ENCODE measurements at regions not wholly inside any gene's neighbourhood (a gene's known extent, or its start where the extent isn't known, plus 50 kb on each side); places are given as distances from the start of the nearest gene placed in this dataset.

DNA sequence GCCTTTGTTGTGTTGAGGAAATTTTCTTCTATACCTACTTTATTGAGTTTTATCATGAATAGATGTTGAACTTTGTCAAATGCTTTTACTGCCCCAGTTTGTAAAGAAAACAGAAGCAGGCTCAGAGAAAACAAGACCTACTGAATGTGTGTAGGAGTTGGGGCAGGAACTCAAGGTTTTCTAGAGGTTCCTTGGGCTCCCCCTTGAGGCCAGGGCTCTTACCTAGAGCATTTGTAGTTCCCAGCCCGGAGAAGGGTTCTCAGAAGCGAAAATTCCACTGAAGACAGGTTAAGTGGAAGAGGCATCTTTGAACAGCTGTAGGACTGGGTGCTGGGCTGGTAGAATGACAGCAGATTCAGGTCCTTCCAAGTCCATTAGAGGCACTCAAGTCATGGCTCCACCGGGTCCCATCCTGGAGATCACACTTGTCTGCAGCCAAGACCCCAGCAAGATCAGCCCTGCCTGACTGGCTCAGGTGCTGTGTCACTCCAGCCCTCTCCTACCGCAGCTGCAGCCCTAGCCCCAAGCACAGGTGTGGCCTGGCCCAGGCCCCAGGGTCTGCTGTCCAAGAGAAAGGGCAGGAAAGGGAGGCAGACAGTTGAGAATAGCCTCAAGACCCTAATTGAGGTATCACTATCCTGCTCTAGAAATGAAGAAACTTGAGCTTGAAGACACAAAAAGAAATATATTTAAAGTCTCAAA lies 425.5 kb downstream of the PCDH20 start:
- H3K4me3 ChIP-seq, result no peak overlapping the region
- H3K4me1 ChIP-seq, result no peaks in the 10 kb centered on the region
- H3K27me3 ChIP-seq, result no peaks in the 10 kb centered on the region
- TF ChIP-seq POLR2AphosphoS5 (IDR thresholded peaks at IDR 0.05) (no peak), EP300 (IDR thresholded peaks at IDR 0.05) (no peak), POLR2A (IDR thresholded peaks at IDR 0.05) (no peak)
- TF ChIP-seq, protein P1, sequence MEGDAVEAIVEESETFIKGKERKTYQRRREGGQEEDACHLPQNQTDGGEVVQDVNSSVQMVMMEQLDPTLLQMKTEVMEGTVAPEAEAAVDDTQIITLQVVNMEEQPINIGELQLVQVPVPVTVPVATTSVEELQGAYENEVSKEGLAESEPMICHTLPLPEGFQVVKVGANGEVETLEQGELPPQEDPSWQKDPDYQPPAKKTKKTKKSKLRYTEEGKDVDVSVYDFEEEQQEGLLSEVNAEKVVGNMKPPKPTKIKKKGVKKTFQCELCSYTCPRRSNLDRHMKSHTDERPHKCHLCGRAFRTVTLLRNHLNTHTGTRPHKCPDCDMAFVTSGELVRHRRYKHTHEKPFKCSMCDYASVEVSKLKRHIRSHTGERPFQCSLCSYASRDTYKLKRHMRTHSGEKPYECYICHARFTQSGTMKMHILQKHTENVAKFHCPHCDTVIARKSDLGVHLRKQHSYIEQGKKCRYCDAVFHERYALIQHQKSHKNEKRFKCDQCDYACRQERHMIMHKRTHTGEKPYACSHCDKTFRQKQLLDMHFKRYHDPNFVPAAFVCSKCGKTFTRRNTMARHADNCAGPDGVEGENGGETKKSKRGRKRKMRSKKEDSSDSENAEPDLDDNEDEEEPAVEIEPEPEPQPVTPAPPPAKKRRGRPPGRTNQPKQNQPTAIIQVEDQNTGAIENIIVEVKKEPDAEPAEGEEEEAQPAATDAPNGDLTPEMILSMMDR (IDR thresholded peaks at IDR 0.05), result no peak
- no peak overlapping the region for H3K27ac ChIP-seq
- no peaks in the 10 kb centered on the region for H3K9me3 ChIP-seq
- DNase-seq, result no peak
- 66 to 85% methylated on average over 4 of the region's 4 CpGs for WGBS, 2 donors
- H3K36me3 ChIP-seq, result no peaks in the 10 kb centered on the region
- intact Hi-C loops (cut with DNase I), result no loop called here

DNA sequence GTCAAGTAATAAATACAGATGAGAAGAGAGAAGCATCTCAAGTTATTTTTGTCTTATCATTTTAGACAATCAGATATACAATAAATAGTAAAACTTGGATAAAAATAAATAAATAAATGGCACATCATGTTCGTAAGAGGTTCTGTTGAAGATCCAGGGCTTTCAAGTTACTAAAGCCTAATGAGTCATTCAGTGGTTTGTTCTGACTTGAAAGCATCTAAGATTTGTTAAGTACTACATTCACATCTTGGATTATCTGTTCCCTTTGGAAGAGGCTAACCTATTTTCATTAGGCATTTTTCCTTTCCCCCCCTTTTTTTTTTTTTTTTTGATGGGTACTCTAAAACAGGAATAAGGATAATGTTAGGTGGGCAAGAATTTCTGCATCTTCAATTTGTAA lies 429.3 kb downstream of the PCDH20 start:
- TF ChIP-seq, protein P1 (IDR thresholded peaks at IDR 0.05), result no peak
- no peak for TF ChIP-seq POLR2AphosphoS5 (IDR thresholded peaks at IDR 0.05)
- no peak for TF ChIP-seq EP300 (IDR thresholded peaks at IDR 0.05)
- TF ChIP-seq POLR2A (IDR thresholded peaks at IDR 0.05), result no peak
- Histone ChIP-seq H3K27me3 (no peaks in the 10 kb centered on the region), H3K27ac (no peak overlapping the region), H3K4me3 (no peak overlapping the region), H3K4me1 (no peaks in the 10 kb centered on the region), H3K36me3 (no peaks in the 10 kb centered on the region), H3K9me3 (no peaks in the 10 kb centered on the region)
- intact Hi-C loops (cut with DNase I), result no loop called here
- WGBS, 2 donors, result 82 to 90% methylated on average over 1 of the region's 1 CpG
- no peak for DNase-seq

DNA sequence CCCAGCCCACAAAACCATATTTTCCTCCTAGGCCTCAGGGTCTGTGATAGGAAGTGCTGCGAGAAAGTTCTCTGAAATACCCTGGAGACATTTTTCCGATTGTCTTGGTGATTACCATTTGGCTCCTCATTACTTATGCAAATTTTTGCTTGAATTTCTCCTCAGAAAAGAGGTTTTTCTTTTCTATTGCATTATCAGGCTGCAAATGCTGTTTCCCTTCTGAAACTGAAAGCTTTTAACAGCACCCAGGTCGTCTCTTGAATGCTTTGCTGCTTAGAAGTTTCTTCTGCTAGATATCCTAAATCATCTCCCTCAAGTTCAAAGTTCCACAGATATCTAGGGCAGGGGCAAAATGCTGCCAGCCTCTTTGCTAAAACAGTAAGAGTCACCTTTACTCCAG lies 434.2 kb downstream of the PCDH20 start:
- Histone ChIP-seq H3K9me3 (no peaks in the 10 kb centered on the region), H3K36me3 (no peaks in the 10 kb centered on the region), H3K4me3 (no peak overlapping the region), H3K27ac (no peak overlapping the region), H3K4me1 (peaks cover 0 to 2% (median 0%) of the 10 kb centered on the region in 4 donors), H3K27me3 (no peaks in the 10 kb centered on the region)
- intact Hi-C loops (cut with DNase I), result no loop called here
- 73 to 84% methylated on average over 3 of the region's 3 CpGs for WGBS, 2 donors
- TF ChIP-seq POLR2A (IDR thresholded peaks at IDR 0.05), result no peak
- TF ChIP-seq POLR2AphosphoS5 (IDR thresholded peaks at IDR 0.05), result no peak
- TF ChIP-seq, protein P1 (IDR thresholded peaks at IDR 0.05), result no peak
- no peak for TF ChIP-seq EP300 (IDR thresholded peaks at IDR 0.05)
- no peak for DNase-seq

DNA sequence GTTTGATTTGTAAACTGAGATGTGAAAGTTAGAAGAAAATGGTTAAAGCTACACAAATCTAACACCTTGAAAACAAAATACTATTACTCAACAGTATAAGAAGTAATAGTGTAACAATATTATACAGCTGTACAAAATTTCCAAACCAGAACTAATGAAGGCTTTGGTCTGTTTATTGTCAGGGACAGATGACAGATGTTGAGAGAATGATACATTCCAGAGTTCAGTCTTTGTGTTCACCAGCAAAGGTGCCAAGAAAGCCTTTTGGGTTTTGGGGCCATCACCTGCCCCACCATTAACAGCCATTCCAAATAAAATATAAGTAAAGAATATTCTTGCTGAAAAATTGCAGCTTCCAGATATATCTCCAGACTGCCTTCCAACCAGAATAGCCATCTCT lies 439.3 kb downstream of the PCDH20 start:
- Histone ChIP-seq H3K27me3 (no peaks in the 10 kb centered on the region), H3K9me3 (peaks cover 0 to 4% (median 0%) of the 10 kb centered on the region in 4 donors), H3K36me3 (no peaks in the 10 kb centered on the region), H3K4me3 (no peak overlapping the region), H3K4me1 (peaks cover 0 to 14% (median 3%) of the 10 kb centered on the region in 4 donors), H3K27ac (no peak overlapping the region)
- intact Hi-C loops (cut with DNase I), result no loop called here
- TF ChIP-seq POLR2AphosphoS5 (IDR thresholded peaks at IDR 0.05), result peak in 1 of 4 donors; percentile 26
- TF ChIP-seq, protein P1 (IDR thresholded peaks at IDR 0.05), result no peak
- DNase-seq, result no peak

DNA sequence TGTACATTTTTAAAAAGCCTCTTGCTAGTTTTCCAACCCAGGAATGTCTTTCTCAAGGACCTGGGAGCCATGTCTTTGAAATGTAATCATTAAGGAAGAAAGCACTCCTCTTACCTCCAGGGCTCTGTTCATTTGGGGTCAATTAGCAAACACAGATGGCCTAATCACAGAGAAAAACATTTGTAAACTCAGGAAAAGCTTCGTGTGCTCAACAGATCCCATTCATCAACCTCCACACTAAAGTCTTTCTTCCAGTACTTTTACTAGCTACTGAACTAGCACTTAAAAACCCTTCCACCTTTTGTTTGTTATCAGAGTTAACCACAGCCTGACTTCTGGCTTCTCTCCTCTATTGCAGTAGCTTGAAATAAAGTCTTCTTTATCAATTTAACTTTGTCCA lies 441.4 kb downstream of the PCDH20 start:
- Histone ChIP-seq H3K9me3 (peaks cover 0 to 4% (median 0%) of the 10 kb centered on the region in 4 donors), H3K36me3 (no peaks in the 10 kb centered on the region), H3K4me1 (peaks cover 0 to 14% (median 3%) of the 10 kb centered on the region in 4 donors), H3K27ac (no peak overlapping the region), H3K27me3 (no peaks in the 10 kb centered on the region), H3K4me3 (no peak overlapping the region)
- intact Hi-C loops (cut with DNase I), result no loop called here
- WGBS, 2 donors, result 0 to 11% methylated on average over 1 of the region's 1 CpG
- DNase-seq, result no peak
- no peak for TF ChIP-seq POLR2AphosphoS5 (IDR thresholded peaks at IDR 0.05)
- TF ChIP-seq, protein P1 (IDR thresholded peaks at IDR 0.05), result no peak
- TF ChIP-seq POLR2A (IDR thresholded peaks at IDR 0.05), result no peak
- TF ChIP-seq EP300 (IDR thresholded peaks at IDR 0.05), result no peak
